Pancreas (tissue), 10 donors: ENCODE measurements at regions not wholly inside any gene's neighbourhood (a gene's known extent, or its start where the extent isn't known, plus 50 kb on each side); places are given as distances from the start of the nearest gene placed in this dataset.

Experiments used
- ATAC-seq, 4 donors: fragments of 200-7000 bp; cut with Tn5 transposase; one replicate each; pipeline versions ENCODE4 v1.8.0 to v1.9.1; 2020; ENCODE audit warnings: mild to moderate bottlenecking in 4 of 4, moderate library complexity in 4 of 4
- DNase-seq, 6 donors: peaks; one replicate each; pipeline ENCODE4 v3.0.0-alpha.2; 2020
- FAIRE-seq: peaks from 2 replicates; lab custom pipeline; 2012; peaks lifted over from hg19 to GRCh38; lab: Jason Lieb, UNC
- H3K27ac ChIP-seq, 4 donors: fragments of 200-600 bp; sonication (generic); 1 replicate in 3 of 4; 2 replicates in 1 of 4; pipeline versions ENCODE4 v1.5.0 to v1.8.0; 2020
- H3K27me3 ChIP-seq, 4 donors: fragments of 200-600 bp; one replicate each; pipeline ENCODE4 v1.8.0; 2021
- H3K36me3 ChIP-seq, 3 donors: fragments of 200-600 bp; sonication (generic) in 1 of 3; one replicate each; pipeline versions ENCODE4 v1.5.0 to v1.8.0; 2020 to 2021
- H3K4me1 ChIP-seq, 3 donors: fragments of 200-600 bp; one replicate each; pipeline ENCODE4 v1.8.0; 2021
- H3K4me3 ChIP-seq, 4 donors: fragments of 200-600 bp; sonication (generic) in 2 of 4; one replicate each; pipeline versions ENCODE4 v1.5.0 to v1.8.0; 2020 to 2021
- H3K9me3 ChIP-seq, 4 donors: fragments of 200-600 bp; one replicate each; pipeline ENCODE4 v1.8.0; 2021
- CTCF ChIP-seq, 4 donors: fragments of 200-600 bp; sonication (generic) in 3 of 4; IDR thresholded peaks; one replicate each; pipeline versions ENCODE4 v1.5.0 to v1.8.0; 2021; ENCODE audit warnings: antibody characterized with exemption in 4 of 4
- WGBS, 2 donors: extraction: QIAGEN DNeasy Blood & Tissue Kit; methylation state at CpG; one replicate each; pipeline ENCODE4 v1.1.7; 2013; 5-methylcytosine and 5-hydroxymethylcytosine counted together
- intact Hi-C, 3 donors: fragments of 100-400 bp; cut with DNase I; formaldehyde crosslinking; loops; one replicate each; pipeline versions ENCODE4 v1.11.1 to v1.14.2; 2022
- donor health status: healthy with polysubstance abuse.
- donor health status: DM: no; HTN: no; CAD: no; lungs with moderate emphysema.
- donor health status: DM: no; HTN: no; CAD: no.
- donor health status: control.
- donor health status: control.
- donor health status: Bipolar disorder and iron deficiency.
- donor health status: DM: yes; HTN: yes; CAD: no.
- donor health status: DM: no; HTN: no; CAD: no.
- donor health status: DM: no; HTN: no; CAD: no.
- donor health status: DM: yes; HTN: yes; CAD: no.

GRCh38 chr9:16921855-16922254 lies 51.4 kb upstream of the BNC2 start:
- Histone ChIP-seq H3K36me3 (no peaks in the 10 kb centered on the region), H3K4me3 (no peak overlapping the region), H3K9me3 (no peaks in the 10 kb centered on the region), H3K27me3 (no peaks in the 10 kb centered on the region), H3K27ac (no peak overlapping the region), H3K4me1 (no peaks in the 10 kb centered on the region)
- ATAC-seq (no peak), FAIRE-seq (no peak), DNase-seq (no peak)
- 37 to 41% methylated on average over 3 of the region's 3 CpGs for WGBS, 2 donors
- intact Hi-C loops = no loop called here
- no peak for TF ChIP-seq CTCF (IDR thresholded peaks at IDR 0.05)
